ENCODE measurements at regions not wholly inside any gene's neighbourhood (a gene's known extent, or its start where the extent isn't known, plus 50 kb on each side); places are given as distances from the start of the nearest gene placed in this dataset.
A peak's percentile ranks its signal among the peaks of the same experiment; 100 is the strongest.

GRCh38 chr10:107930037-107930436 lies 765.5 kb upstream of the SORCS1 start:
- Histone ChIP-seq H3K27ac (no peak overlapping the region), H3K27me3 (no peaks in the 10 kb centered on the region), H3K4me3 (no peak overlapping the region), H3K4me1 (no peaks in the 10 kb centered on the region), H3K36me3 (no peaks in the 10 kb centered on the region), H3K9me3 (no peaks in the 10 kb centered on the region)
- TF ChIP-seq POLR2AphosphoS5 (IDR thresholded peaks at IDR 0.05) = no peak
- TF ChIP-seq EP300 (IDR thresholded peaks at IDR 0.05) = no peak
- no peak for TF ChIP-seq CTCF (IDR thresholded peaks at IDR 0.05)
- TF ChIP-seq POLR2A (IDR thresholded peaks at IDR 0.05) = no peak
- 60 to 62% methylated on average over 2 of the region's 2 CpGs for WGBS, 2 donors
- ATAC-seq (ENCODE audit: low FRiP score in 2 of 2) (no peak), DNase-seq (no peak)

- WGBS, 2 donors = 86% methylated on average over 5 of the region's 5 CpGs
- peaks cover 0 to 3% (median 0%) of the 10 kb centered on the region in 4 donors for H3K9me3 ChIP-seq
- no peak overlapping the region for H3K4me3 ChIP-seq
- TF ChIP-seq CTCF (IDR thresholded peaks at IDR 0.05) (no peak), EP300 (IDR thresholded peaks at IDR 0.05) (no peak), POLR2AphosphoS5 (IDR thresholded peaks at IDR 0.05) (no peak), POLR2A (IDR thresholded peaks at IDR 0.05) (no peak)
- ATAC-seq (ENCODE audit: low FRiP score in 2 of 2) (no peak), DNase-seq (no peak)
- H3K4me1 ChIP-seq = no peaks in the 10 kb centered on the region
- no peaks in the 10 kb centered on the region for H3K36me3 ChIP-seq
- H3K27me3 ChIP-seq = no peaks in the 10 kb centered on the region
- H3K27ac ChIP-seq = no peak overlapping the region
Measured at GRCh38 chr10:107924458-107924857, 760.0 kb upstream of the SORCS1 start.

GRCh38 chr10:107919626-107920235 lies 755.2 kb upstream of the SORCS1 start:
- ATAC-seq (ENCODE audit: low FRiP score in 2 of 2) (no peak), DNase-seq (no peak)
- Histone ChIP-seq H3K9me3 (peaks cover 0 to 3% (median 0%) of the 10 kb centered on the region in 4 donors), H3K36me3 (no peaks in the 10 kb centered on the region), H3K4me3 (no peak overlapping the region), H3K4me1 (peaks cover 0 to 5% (median 1%) of the 10 kb centered on the region in 4 donors), H3K27ac (no peak overlapping the region), H3K27me3 (peaks cover 0 to 2% (median 1%) of the 10 kb centered on the region in 4 donors)
- TF ChIP-seq POLR2AphosphoS5 (IDR thresholded peaks at IDR 0.05) (no peak), POLR2A (IDR thresholded peaks at IDR 0.05) (no peak)
- WGBS, 2 donors = 87% methylated on average over 12 of the region's 12 CpGs

GRCh38 chr10:107918171-107918570 lies 753.7 kb upstream of the SORCS1 start:
- Histone ChIP-seq H3K4me1 (peaks cover 0 to 7% (median 3%) of the 10 kb centered on the region in 4 donors), H3K36me3 (no peaks in the 10 kb centered on the region), H3K27me3 (peaks cover 0 to 7% (median 5%) of the 10 kb centered on the region in 4 donors), H3K4me3 (no peak overlapping the region), H3K27ac (no peak overlapping the region), H3K9me3 (peaks cover 0 to 3% (median 0%) of the 10 kb centered on the region in 4 donors)
- TF ChIP-seq EP300 (IDR thresholded peaks at IDR 0.05) = no peak
- TF ChIP-seq CTCF (IDR thresholded peaks at IDR 0.05) = no peak
- no peak for TF ChIP-seq POLR2A (IDR thresholded peaks at IDR 0.05)
- TF ChIP-seq POLR2AphosphoS5 (IDR thresholded peaks at IDR 0.05) = no peak
- ATAC-seq (ENCODE audit: low FRiP score in 2 of 2) (no peak), DNase-seq (no peak)
- 91 to 97% methylated on average over 4 of the region's 4 CpGs for WGBS, 2 donors

- peak overlapping the region in 3 of 4 donors; percentile 29 to 42 (median 42) for H3K4me3 ChIP-seq
Measured at GRCh38 chr10:107915215-107915610, 750.7 kb upstream of the SORCS1 start.

More at GRCh38 chr10:107915215-107915610, 750.7 kb upstream of the SORCS1 start:
- peaks cover 0 to 3% (median 0%) of the 10 kb centered on the region in 4 donors for H3K9me3 ChIP-seq
- H3K27ac ChIP-seq = no peak overlapping the region
- H3K36me3 ChIP-seq = no peaks in the 10 kb centered on the region
- ATAC-seq (ENCODE audit: low FRiP score in 2 of 2) (no peak), DNase-seq (peak in 1 of 2 donors; percentile 26)
- TF ChIP-seq EP300 (IDR thresholded peaks at IDR 0.05) (no peak), POLR2A (IDR thresholded peaks at IDR 0.05) (no peak), POLR2AphosphoS5 (IDR thresholded peaks at IDR 0.05) (no peak), CTCF (IDR thresholded peaks at IDR 0.05) (no peak)
- peaks cover 0 to 7% (median 5%) of the 10 kb centered on the region in 4 donors for H3K27me3 ChIP-seq
- peaks cover 0 to 7% (median 3%) of the 10 kb centered on the region in 4 donors for H3K4me1 ChIP-seq
- WGBS, 2 donors = 11 to 14% methylated on average over 7 to 8 of the region's 8 CpGs

All from upper lobe of left lung (tissue), 6 donors.